B cell (primary cell): ENCODE measurements at regions not wholly inside any gene's neighbourhood (a gene's known extent, or its start where the extent isn't known, plus 50 kb on each side); places are given as distances from the start of the nearest gene placed in this dataset.

Source experiments
- CTCF ChIP-seq: fragments of 200-600 bp; IDR thresholded peaks from one replicate; pipeline ENCODE4 v1.8.0; 2022; ENCODE audit warnings: antibody characterized with exemption, mild to moderate bottlenecking
- EZH2 ChIP-seq: IDR thresholded peaks from 2 replicates; pipeline ENCODE4 v1.6.1; 2012; ENCODE audit warnings: borderline replicate concordance, low read depth, mild to moderate bottlenecking, moderate library complexity, low read length; ENCODE audit not compliant: insufficient read depth, poor library complexity, severe bottlenecking

DNA sequence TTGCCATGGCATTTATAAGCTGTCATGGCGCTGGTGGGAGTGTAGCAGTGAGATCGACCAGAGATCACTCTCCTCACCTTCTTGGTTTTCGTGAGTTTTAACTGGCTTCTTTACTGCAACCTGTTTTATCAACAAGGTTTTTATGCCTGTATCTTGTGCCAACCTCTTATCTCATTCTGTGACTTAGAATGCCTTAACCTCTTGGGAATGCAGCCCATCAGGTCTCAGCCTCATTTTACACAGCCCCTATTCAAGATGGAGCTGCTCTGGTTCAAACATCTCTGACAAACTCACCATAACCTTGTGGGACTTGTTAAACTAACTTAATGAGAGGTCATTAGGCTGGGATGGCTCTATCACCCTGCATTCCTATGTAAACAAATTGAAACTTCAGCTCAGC, 151.3 kb downstream of the CAND1 start:
- no peak for TF ChIP-seq CTCF
- no peak for TF ChIP-seq EZH2
